Body of pancreas (tissue), 4 donors: ENCODE measurements at regions not wholly inside any gene's neighbourhood (a gene's known extent, or its start where the extent isn't known, plus 50 kb on each side); places are given as distances from the start of the nearest gene placed in this dataset.

ENCODE experiments used
- ATAC-seq: fragments of 150-250 bp; one replicate; pipeline ENCODE4 v1.9.1; 2016
- DNase-seq, 4 donors: peaks; one replicate each; pipeline ENCODE4 v3.0.0-alpha.2; 2019
- H3K27ac ChIP-seq, 4 donors: fragments of 200-600 bp; sonication (generic); 1 replicate in 3 of 4; 2 replicates in 1 of 4; pipeline versions ENCODE4 v1.5.1 to v1.6.1; 2016 to 2019; ENCODE audit warnings: mild to moderate bottlenecking in 1 of 4, mixed read lengths in 1 of 4, moderate library complexity in 1 of 4
- H3K27me3 ChIP-seq, 2 donors: fragments of 200-600 bp; sonication (generic); one replicate each; pipeline ENCODE4 v1.6.0; 2016; ENCODE audit warnings: mild to moderate bottlenecking in 1 of 2
- H3K36me3 ChIP-seq, 2 donors: fragments of 200-600 bp; sonication (generic); replicated peaks in 1 of 2; 2 replicates each; pipeline ENCODE4 v1.5.1; 2016; ENCODE audit warnings: low read depth in 2 of 2; ENCODE audit not compliant: insufficient read depth in 1 of 2
- H3K4me1 ChIP-seq: fragments of 200-600 bp; sonication (generic); one replicate; pipeline ENCODE4 v1.6.0; 2016
- H3K4me3 ChIP-seq, 2 donors: fragments of 200-600 bp; sonication (generic); 1 replicate in 1 of 2; 2 replicates in 1 of 2; pipeline ENCODE4 v1.5.1; 2016 to 2019
- H3K9me3 ChIP-seq, 3 donors: fragments of 200-600 bp; sonication (generic); 1 replicate in 2 of 3; 2 replicates in 1 of 3; pipeline ENCODE4 v1.5.1; 2016
- CTCF ChIP-seq, 7 experiments: fragments of 450-650 bp in 4 of 7; fragments of 200-600 bp in 3 of 7; sonication (generic) in 3 of 7; IDR thresholded peaks; one replicate each; pipeline ENCODE4 v1.5.1; 2016 to 2019; ENCODE audit warnings: antibody characterized with exemption in 7 of 7
- POLR2A ChIP-seq, 3 donors: fragments of 450-650 bp; IDR thresholded peaks; one replicate each; pipeline ENCODE4 v1.6.1; 2016; ENCODE audit warnings: antibody characterized with exemption in 3 of 3, mild to moderate bottlenecking in 2 of 3
- WGBS, 2 donors: methylation state at CpG; one replicate each; pipeline ENCODE4 v1.1.5; 2017; 5-methylcytosine and 5-hydroxymethylcytosine counted together
- intact Hi-C: fragments of 100-400 bp; cut with DNase I; formaldehyde crosslinking; loops from one replicate; pipeline ENCODE4 v1.15.1; 2023

- Histone ChIP-seq H3K27ac (no peak overlapping the region), H3K9me3 (no peaks in the 10 kb centered on the region), H3K36me3 (no peaks in the 10 kb centered on the region), H3K4me1 (no peaks in the 10 kb centered on the region), H3K27me3 (no peaks in the 10 kb centered on the region), H3K4me3 (no peak overlapping the region)
- no peak for ATAC-seq
- intact Hi-C loops = no loop called here
- no peak for DNase-seq
- TF ChIP-seq POLR2A (IDR thresholded peaks at IDR 0.05) (no peak), CTCF (IDR thresholded peaks at IDR 0.05) (no peak)
Observed at GRCh38 chr9:75505654-75506053, 384.8 kb upstream of the PCSK5 start.

GRCh38 chr9:75529463-75529862, 361.0 kb upstream of the PCSK5 start:
- TF ChIP-seq POLR2A (IDR thresholded peaks at IDR 0.05) = no peak
- TF ChIP-seq CTCF (IDR thresholded peaks at IDR 0.05) = no peak
- intact Hi-C loops = no loop called here
- no peaks in the 10 kb centered on the region for H3K27me3 ChIP-seq
- ATAC-seq (no peak), DNase-seq (no peak)
- H3K4me1 ChIP-seq = no peaks in the 10 kb centered on the region
- H3K36me3 ChIP-seq = no peaks in the 10 kb centered on the region
- no peak overlapping the region for H3K27ac ChIP-seq
- H3K9me3 ChIP-seq = no peaks in the 10 kb centered on the region
- H3K4me3 ChIP-seq = no peak overlapping the region

GRCh38 chr9:75531588-75531987, 358.9 kb upstream of the PCSK5 start:
- Histone ChIP-seq H3K36me3 (no peaks in the 10 kb centered on the region), H3K9me3 (no peaks in the 10 kb centered on the region), H3K4me3 (no peak overlapping the region), H3K27me3 (no peaks in the 10 kb centered on the region), H3K27ac (no peak overlapping the region), H3K4me1 (no peaks in the 10 kb centered on the region)
- DNase-seq (peak in 2 of 4 donors; percentile 4 to 13), ATAC-seq (no peak)
- intact Hi-C loops = no loop called here
- WGBS, 2 donors = 72 to 79% methylated on average over 2 of the region's 2 CpGs
- TF ChIP-seq POLR2A (IDR thresholded peaks at IDR 0.05) = no peak
- no peak for TF ChIP-seq CTCF (IDR thresholded peaks at IDR 0.05)

- no peak overlapping the region for H3K27ac ChIP-seq
- H3K9me3 ChIP-seq = no peaks in the 10 kb centered on the region
- TF ChIP-seq CTCF (IDR thresholded peaks at IDR 0.05) (no peak), POLR2A (IDR thresholded peaks at IDR 0.05) (no peak)
- no peaks in the 10 kb centered on the region for H3K36me3 ChIP-seq
- no peak for DNase-seq
- WGBS, 2 donors = 29% methylated on average over 3 of the region's 3 CpGs
- intact Hi-C loops = no loop called here
- H3K27me3 ChIP-seq = no peaks in the 10 kb centered on the region
- ATAC-seq = no peak
- no peak overlapping the region for H3K4me3 ChIP-seq
- no peaks in the 10 kb centered on the region for H3K4me1 ChIP-seq
Observed at GRCh38 chr9:75532233-75533050, 358.0 kb upstream of the PCSK5 start.

GRCh38 chr9:75539523-75539922, 350.9 kb upstream of the PCSK5 start:
- Histone ChIP-seq H3K4me1 (no peaks in the 10 kb centered on the region), H3K27ac (no peak overlapping the region), H3K4me3 (no peak overlapping the region), H3K36me3 (no peaks in the 10 kb centered on the region), H3K27me3 (no peaks in the 10 kb centered on the region), H3K9me3 (no peaks in the 10 kb centered on the region)
- intact Hi-C loops = no loop called here
- ATAC-seq = no peak
- TF ChIP-seq CTCF (IDR thresholded peaks at IDR 0.05) (no peak), POLR2A (IDR thresholded peaks at IDR 0.05) (no peak)
- 63 to 73% methylated on average over 1 of the region's 1 CpG for WGBS, 2 donors
- DNase-seq = no peak
